SK-N-MC (cell line): ENCODE measurements at regions not wholly inside any gene's neighbourhood (a gene's known extent, or its start where the extent isn't known, plus 50 kb on each side); places are given as distances from the start of the nearest gene placed in this dataset.
"Not testable (repeated sequence)": the region's sequence is repeated elsewhere in the genome, so short reads cannot be mapped to it uniquely, and the experiment has no call there.

Experiments used
- DNase-seq: peaks from one replicate; pipeline ENCODE4 v3.0.0-alpha.2; 2011; ENCODE audit warnings: low read depth, low spot score
- H3K27ac ChIP-seq: fragments of 200-600 bp; sonication (generic); 2 replicates; pipeline ENCODE4 v1.5.1; 2016; ENCODE audit warnings: mixed run types
- H3K36me3 ChIP-seq: fragments of 200-600 bp; sonication (generic); 2 replicates; pipeline ENCODE4 v1.6.1; 2017; ENCODE audit warnings: antibody characterized with exemption, low read length, mixed read lengths; ENCODE audit not compliant: insufficient read depth
- H3K4me3 ChIP-seq: fragments of 200-600 bp; sonication (generic); 2 replicates; pipeline ENCODE4 v1.5.1; 2016
- H3K9ac ChIP-seq: fragments of 200-600 bp; sonication (generic); 2 replicates; pipeline ENCODE4 v1.8.0; 2017; ENCODE audit warnings: mixed run types, mixed read lengths; ENCODE audit not compliant: insufficient read length
- H3K9me3 ChIP-seq: fragments of 200-600 bp; sonication (generic); 2 replicates; pipeline ENCODE4 v1.6.1; 2017; ENCODE audit warnings: low read depth, mild to moderate bottlenecking, antibody characterized with exemption, low read length, moderate library complexity, mixed read lengths
- EZH2 ChIP-seq: fragments of 200-600 bp; sonication (generic); IDR thresholded peaks from one replicate; pipeline ENCODE4 v1.6.1; 2017; ENCODE audit warnings: antibody characterized with exemption
- FOXP2 ChIP-seq: optimal IDR thresholded peaks from 2 replicates; pipeline ENCODE3; 2011; ENCODE audit warnings: mild to moderate bottlenecking, moderate library complexity; ENCODE audit not compliant: insufficient read depth; ENCODE audit errors: extremely low read length, control extremely low read depth
- POLR2AphosphoS5 ChIP-seq: IDR thresholded peaks from 2 replicates; pipeline ENCODE4 v1.6.1; 2012; ENCODE audit warnings: mild to moderate bottlenecking, low read depth, low read length, borderline replicate concordance

DNA sequence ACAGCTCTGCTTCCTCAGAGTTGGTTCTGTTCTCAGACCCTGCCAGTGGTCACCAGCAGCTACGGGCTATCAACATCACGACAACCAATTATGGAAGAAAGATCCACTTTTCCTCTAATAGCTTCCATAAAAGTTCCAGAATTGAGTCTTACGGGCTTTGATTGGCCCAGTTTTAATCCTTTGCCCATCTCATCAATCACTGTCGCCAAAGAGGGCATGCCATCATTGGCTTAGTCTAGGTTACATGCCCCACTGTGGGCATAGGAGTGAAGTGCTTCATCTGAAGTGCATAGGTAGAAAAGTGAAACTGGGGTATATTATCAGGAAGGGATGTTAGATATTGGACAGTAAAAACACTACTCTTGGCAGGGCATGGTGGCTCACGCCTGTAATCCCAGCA lies 76.6 kb upstream of the DHX40 start:
- Histone ChIP-seq H3K9ac (no peak overlapping the region), H3K4me3 (no peak overlapping the region), H3K9me3 (no peaks in the 10 kb centered on the region), H3K36me3 (no peaks in the 10 kb centered on the region), H3K27ac (no peak overlapping the region)
- no peak for TF ChIP-seq EZH2
- TF ChIP-seq FOXP2 = no peak
- TF ChIP-seq POLR2AphosphoS5 = no peak
- DNase-seq = no peak

DNA sequence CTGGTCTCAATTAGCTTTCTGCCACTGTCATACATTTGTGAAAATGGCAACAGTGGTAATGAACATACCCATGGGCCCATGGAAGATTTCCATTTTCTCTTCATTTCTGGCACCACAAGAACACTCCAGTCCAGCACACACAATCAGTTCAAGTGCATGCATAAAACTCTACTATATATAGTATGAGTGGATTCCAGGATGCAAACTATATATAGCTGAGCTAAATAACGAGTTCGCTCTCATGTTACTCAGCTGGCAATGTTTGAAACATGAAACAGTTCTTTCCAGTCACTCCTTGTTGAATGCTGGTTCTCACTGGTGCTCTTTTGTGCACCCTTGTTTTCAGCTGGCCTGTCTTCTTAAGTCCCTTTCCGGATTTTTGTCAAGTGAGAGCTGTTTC lies 75.2 kb upstream of the DHX40 start:
- no peak for DNase-seq
- no peak overlapping the region for H3K27ac ChIP-seq
- H3K4me3 ChIP-seq = no peak overlapping the region
- no peak overlapping the region for H3K9ac ChIP-seq
- TF ChIP-seq EZH2 (no peak), FOXP2 (no peak), POLR2AphosphoS5 (no peak)
- H3K36me3 ChIP-seq = no peaks in the 10 kb centered on the region
- no peaks in the 10 kb centered on the region for H3K9me3 ChIP-seq

DNA sequence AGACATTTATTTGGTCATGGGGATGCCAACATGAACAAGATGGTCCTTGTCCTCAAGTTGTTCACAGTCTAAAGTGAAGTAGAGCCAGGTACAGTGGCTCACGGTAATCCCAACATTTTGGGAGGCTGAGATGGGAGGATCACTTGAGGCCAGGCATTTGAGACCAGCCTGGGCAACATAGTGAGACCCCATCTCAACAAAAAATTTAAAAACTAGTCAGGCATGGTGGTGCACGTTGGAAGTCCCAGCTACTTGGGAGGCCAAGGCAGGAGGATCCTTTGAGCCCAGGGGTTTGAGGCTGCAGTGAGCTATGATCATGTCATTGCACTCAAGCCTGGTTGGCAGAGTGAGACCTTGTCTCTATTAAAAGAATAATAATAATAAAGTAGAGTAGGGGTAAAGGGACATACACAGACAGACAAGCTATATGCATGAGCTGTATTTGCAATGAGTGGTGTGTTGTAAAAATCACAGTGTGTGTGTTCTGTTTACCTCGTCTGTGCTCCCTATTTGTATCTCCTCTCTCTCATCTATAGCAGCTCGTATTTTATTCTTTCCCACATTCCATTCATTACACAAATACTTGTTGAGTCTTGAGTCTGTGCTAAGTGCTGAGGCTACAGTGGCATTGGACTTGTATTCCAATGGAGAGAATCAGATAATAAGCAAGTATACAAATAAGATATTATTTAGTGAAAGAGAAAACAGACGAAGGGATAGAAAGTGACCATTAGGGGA lies 73.9 kb upstream of the DHX40 start:
- H3K9ac ChIP-seq = no peak overlapping the region
- no peak overlapping the region for H3K4me3 ChIP-seq
- H3K9me3 ChIP-seq = no peaks in the 10 kb centered on the region
- DNase-seq = no peak
- H3K27ac ChIP-seq = no peak overlapping the region
- no peaks in the 10 kb centered on the region for H3K36me3 ChIP-seq
- TF ChIP-seq FOXP2 (no peak), EZH2 (no peak), POLR2AphosphoS5 (no peak)

DNA sequence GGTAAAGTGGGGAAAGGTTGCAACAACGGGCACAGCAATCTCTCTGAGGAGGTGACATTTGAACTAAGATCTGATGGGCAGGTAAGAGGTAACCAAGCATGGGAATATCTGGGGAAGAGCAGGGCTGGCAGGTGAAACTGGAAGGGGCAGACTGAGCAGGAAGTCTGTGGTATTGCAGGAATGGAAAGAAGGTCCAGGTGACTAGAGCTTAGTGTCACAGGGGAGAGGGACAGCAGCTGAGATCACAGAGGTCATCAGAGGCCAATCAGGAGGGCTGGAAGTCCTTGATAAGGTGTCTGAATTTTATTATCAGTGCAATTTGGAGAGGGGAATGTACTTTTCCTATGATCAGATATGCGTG lies 73.3 kb upstream of the DHX40 start:
- H3K9me3 ChIP-seq = no peaks in the 10 kb centered on the region
- no peak overlapping the region for H3K9ac ChIP-seq
- DNase-seq = no peak
- TF ChIP-seq EZH2 (no peak), FOXP2 (no peak), POLR2AphosphoS5 (no peak)
- no peak overlapping the region for H3K4me3 ChIP-seq
- no peak overlapping the region for H3K27ac ChIP-seq
- no peaks in the 10 kb centered on the region for H3K36me3 ChIP-seq

DNA sequence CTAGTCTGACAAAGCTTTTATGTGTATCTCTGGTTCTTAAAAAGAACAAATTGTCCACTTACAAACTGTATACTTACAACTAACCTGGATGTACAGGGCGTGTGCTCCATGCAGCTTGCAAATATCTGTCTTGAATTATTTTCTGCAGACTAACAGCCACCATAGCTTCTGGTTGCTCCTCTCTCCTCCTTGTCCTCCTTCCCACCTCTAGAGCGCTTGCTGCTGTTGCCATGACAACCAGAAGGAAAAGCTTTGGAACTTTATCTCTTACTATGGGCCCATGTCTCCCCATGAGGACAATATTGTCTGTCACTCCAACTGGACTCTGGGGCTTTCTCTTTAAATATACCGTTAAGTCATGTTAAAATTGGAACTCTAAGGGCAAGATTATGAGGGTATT lies 71.5 kb upstream of the DHX40 start:
- no peak for DNase-seq
- Histone ChIP-seq H3K27ac (no peak overlapping the region), H3K4me3 (no peak overlapping the region), H3K36me3 (no peaks in the 10 kb centered on the region), H3K9me3 (no peaks in the 10 kb centered on the region), H3K9ac (no peak overlapping the region)
- TF ChIP-seq EZH2 = no peak
- no peak for TF ChIP-seq FOXP2
- no peak for TF ChIP-seq POLR2AphosphoS5

DNA sequence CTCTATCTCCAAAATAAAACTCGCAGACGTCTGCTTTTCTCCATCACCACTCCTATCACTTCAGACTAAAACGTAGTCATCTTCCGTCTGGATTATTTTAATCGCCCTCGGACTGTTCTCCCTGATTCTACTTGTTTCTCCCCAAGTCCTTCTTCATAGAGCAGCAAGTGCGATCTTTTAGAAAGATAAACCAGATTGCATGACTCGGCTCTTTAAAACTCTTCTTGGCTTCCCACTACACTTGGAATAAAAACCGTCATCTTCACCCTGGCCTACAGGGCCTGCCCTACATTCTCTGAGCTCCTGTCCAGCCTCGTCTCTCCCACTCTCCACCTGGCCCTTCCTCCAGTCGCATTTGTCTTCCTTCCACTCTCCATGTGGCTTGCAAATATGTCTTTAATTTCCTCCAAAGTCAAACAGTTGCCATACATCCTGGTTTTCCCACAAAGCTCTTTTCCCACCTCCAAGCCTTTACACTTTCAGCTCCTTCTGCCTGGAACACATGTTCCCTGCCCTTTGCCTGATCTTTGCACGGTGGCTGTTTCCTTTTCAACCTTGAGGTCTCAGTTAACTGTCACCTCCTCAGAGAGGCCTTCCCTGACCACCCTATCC lies 70.5 kb upstream of the DHX40 start:
- no peak for DNase-seq
- H3K36me3 ChIP-seq = no peaks in the 10 kb centered on the region
- no peak overlapping the region for H3K4me3 ChIP-seq
- no peak overlapping the region for H3K27ac ChIP-seq
- no peak overlapping the region for H3K9ac ChIP-seq
- TF ChIP-seq POLR2AphosphoS5 (no peak), EZH2 (no peak), FOXP2 (no peak)
- H3K9me3 ChIP-seq = no peaks in the 10 kb centered on the region

DNA sequence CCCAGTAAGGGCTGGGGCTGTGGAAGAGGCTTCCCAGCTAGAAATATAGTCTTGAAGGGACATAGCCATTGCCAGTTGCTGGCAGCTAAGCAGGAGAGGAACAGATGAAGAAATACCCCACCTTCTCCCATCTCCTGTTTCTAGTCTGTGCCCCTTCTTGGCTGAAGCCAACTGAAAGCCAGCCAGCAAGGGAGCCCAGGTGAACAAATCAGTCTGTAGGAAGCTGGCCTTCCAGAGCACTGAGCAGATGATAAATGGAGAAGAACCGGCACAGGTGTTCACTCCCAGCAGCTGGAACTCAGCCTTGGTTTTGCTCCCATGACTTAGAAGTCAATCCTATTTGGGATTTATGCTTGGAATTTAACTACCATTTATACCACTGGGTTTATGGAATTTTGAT lies 69.2 kb upstream of the DHX40 start:
- TF ChIP-seq EZH2 (no peak), POLR2AphosphoS5 (no peak), FOXP2 (no peak)
- no peak for DNase-seq
- Histone ChIP-seq H3K27ac (no peak overlapping the region), H3K4me3 (no peak overlapping the region), H3K9ac (no peak overlapping the region), H3K36me3 (no peaks in the 10 kb centered on the region), H3K9me3 (no peaks in the 10 kb centered on the region)

DNA sequence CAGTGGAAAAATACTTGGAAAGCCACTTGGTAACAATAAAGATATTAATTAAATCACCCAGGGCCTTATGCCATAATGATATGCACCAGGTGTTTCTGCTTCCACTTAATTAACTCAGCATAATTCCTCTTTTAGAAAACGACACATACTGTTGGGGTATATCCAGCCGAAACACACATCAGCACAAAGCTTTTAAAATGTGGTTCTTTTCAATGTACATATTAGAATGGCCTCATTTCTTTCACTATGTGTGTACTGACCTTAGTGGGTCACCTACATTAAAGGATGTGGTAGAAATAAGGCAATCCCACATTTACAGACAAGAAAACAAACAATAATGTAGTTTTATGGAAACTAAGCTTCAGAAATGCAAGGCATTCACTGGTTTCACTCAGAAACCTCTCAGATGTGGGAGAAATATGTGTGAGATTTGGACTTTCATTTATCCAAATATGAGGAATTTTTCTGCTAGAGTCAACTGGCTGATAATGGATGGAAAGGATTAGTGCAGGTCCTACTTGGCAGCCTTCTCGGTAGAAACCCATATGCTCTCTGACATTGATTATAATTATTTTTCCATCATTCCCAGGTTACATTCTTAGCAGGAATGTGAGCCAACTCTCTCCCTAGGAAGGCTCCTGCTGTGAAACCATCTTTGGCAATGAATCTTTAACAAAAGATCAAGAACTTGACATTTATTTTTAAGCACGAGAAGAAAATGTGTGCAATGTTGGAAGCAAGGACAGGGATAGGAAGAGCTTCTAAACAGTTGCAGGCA lies 66.7 kb upstream of the DHX40 start:
- DNase-seq = no peak
- H3K9me3 ChIP-seq = no peaks in the 10 kb centered on the region
- H3K9ac ChIP-seq = no peak overlapping the region
- H3K27ac ChIP-seq = no peak overlapping the region; the same call in 1 of the 2 replicates
- peak overlapping the region; percentile 15 for H3K4me3 ChIP-seq
- TF ChIP-seq EZH2 (no peak), FOXP2 (no peak), POLR2AphosphoS5 (no peak)
- H3K36me3 ChIP-seq = no peaks in the 10 kb centered on the region

DNA sequence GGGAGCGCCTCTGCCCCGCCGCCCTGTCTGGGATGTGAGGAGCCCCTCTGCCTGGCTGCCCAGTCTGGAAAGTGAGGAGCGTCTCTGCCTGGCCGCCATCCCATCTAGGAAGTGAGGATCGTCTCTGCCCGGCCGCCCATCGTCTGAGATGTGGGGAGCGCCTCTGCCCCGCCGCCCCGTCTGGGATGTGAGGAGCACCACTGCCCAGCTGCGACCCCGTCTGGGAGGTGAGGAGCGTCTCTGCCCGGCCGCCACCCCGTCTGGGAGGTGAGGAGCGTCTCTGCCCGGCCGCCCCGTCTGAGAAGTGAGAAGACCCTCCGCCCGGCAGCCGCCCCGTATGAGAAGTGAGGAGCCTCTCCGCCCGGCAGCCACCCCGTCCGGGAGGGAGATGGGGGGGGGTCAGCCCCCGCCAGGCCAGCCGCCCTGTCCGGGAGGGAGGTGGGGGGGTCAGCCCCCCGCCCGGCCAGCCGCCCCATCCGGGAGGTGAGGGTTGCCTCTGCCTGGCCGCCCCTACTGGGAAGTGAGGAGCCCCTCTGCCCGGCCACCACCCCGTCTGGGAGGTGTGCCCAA lies 65.2 kb upstream of the DHX40 start:
- not testable (repeated sequence) for H3K4me3 ChIP-seq, H3K27ac ChIP-seq, H3K36me3 ChIP-seq, H3K9me3 ChIP-seq, DNase-seq, H3K9ac ChIP-seq
